A673 (cell line): ENCODE measurements at regions not wholly inside any gene's neighbourhood (a gene's known extent, or its start where the extent isn't known, plus 50 kb on each side); places are given as distances from the start of the nearest gene placed in this dataset.

ENCODE experiments used
- CTCF ChIP-seq: fragments of 300-800, 200-600 bp; sonication (generic); conservative IDR thresholded peaks from 2 replicates; pipeline ENCODE4 v1.5.1; 2017; ENCODE audit warnings: low read depth, mild to moderate bottlenecking, antibody characterized with exemption, low read length, moderate library complexity, mixed read lengths
- EZH2 ChIP-seq: fragments of 200-600 bp; sonication (generic); IDR thresholded peaks from 2 replicates; pipeline ENCODE4 v1.6.1; 2017; ENCODE audit warnings: borderline replicate concordance, low read depth, mild to moderate bottlenecking, mixed read lengths, antibody characterized with exemption, low read length; ENCODE audit not compliant: poor library complexity, severe bottlenecking

- TF ChIP-seq CTCF (no peak), EZH2 (no peak)
Measured at GRCh38 chr1:185450060-185450788, 133.2 kb upstream of the IVNS1ABP start.
